HepG2 (cell line): ENCODE measurements at regions not wholly inside any gene's neighbourhood (a gene's known extent, or its start where the extent isn't known, plus 50 kb on each side); places are given as distances from the start of the nearest gene placed in this dataset.

Source experiments
- ATAC-seq: fragments of 200-7000 bp; cut with Tn5 transposase; 3 replicates; pipeline ENCODE4 v1.9.1; 2020; ENCODE audit warnings: mild to moderate bottlenecking, moderate library complexity
- BruUV-seq: library from RNA; stranded (reverse); fragments of 400-500 nt; replicated peaks from 2 replicates; lab custom pipeline; 2021; lab: Mats Ljungman, UMichigan
- CTCF ChIA-PET: fragments of 300-600 bp; formaldehyde crosslinking; extraction: SDS; loops from one replicate; lab custom pipeline; 2021; ENCODE audit warnings: low total read pairs, inconsistent platforms, low intra/inter-chr PET ratio; lab: Yijun Ruan, JAX
- POLR2A ChIA-PET: fragments of 350-600 bp; sonication (Branson Sonifier 250); formaldehyde crosslinking; loops from one replicate; lab custom pipeline; 2020; ENCODE audit warnings: antibody characterized with exemption, inconsistent platforms; lab: Yijun Ruan, JAX
- DNase-seq: peaks from one replicate; pipeline ENCODE4 v3.0.0-alpha.2; 2015; ENCODE audit warnings: low spot score
- FAIRE-seq: peaks from 3 replicates; lab custom pipeline; 2011; peaks lifted over from hg19 to GRCh38; lab: Jason Lieb, UNC
- H2AFZ ChIP-seq: one replicate; pipeline ENCODE4 v1.6.1; 2011; ENCODE audit warnings: low read length, inconsistent platforms
- H3K27ac ChIP-seq: fragments of 300-600 bp; 3 replicates; pipeline ENCODE4 v1.8.0; 2011; ENCODE audit warnings: mixed run types, mild to moderate bottlenecking, mixed read lengths, low read length, inconsistent platforms; ENCODE audit not compliant: insufficient read depth; ENCODE audit errors: extremely low read length
- H3K27me3 ChIP-seq, 2 experiments: fragments of 200-600 bp in 1 of 2; 2 replicates in 1 of 2; 3 replicates in 1 of 2; pipeline versions ENCODE4 v1.6.0 to v1.8.0; 2011; ENCODE audit warnings: low read length in 2 of 2, mild to moderate bottlenecking in 2 of 2, moderate library complexity in 2 of 2, inconsistent platforms in 1 of 2; ENCODE audit not compliant: insufficient read depth in 2 of 2, control insufficient read depth in 1 of 2
- H3K36me3 ChIP-seq, 2 experiments: fragments of 200-600 bp in 1 of 2; replicated peaks in 1 of 2; 2 replicates in 1 of 2; 3 replicates in 1 of 2; pipeline versions ENCODE4 v1.5.1 to v1.8.0; 2011; ENCODE audit warnings: low read length in 2 of 2, inconsistent platforms in 1 of 2; ENCODE audit not compliant: insufficient read depth in 2 of 2, control insufficient read depth in 1 of 2
- H3K4me1 ChIP-seq: 2 replicates; pipeline ENCODE4 v1.5.1; 2012; ENCODE audit warnings: low read length, inconsistent platforms; ENCODE audit not compliant: insufficient read depth
- H3K4me2 ChIP-seq: 2 replicates; pipeline ENCODE4 v1.6.0; 2011; ENCODE audit warnings: low read depth, low read length, inconsistent platforms
- H3K4me3 ChIP-seq, 3 experiments: fragments of 200-600 bp in 1 of 3; sonication (generic), shearing (Covaris generic) in 1 of 3; replicated peaks in 1 of 3; 2 replicates each; pipeline ENCODE4 v1.5.1; 2011 to 2016; ENCODE audit warnings: low read length in 3 of 3, inconsistent platforms in 2 of 3, low read depth in 2 of 3, mild to moderate bottlenecking in 2 of 3, control low read depth in 1 of 3, mixed read lengths in 1 of 3; ENCODE audit not compliant: insufficient read depth in 1 of 3
- H3K79me2 ChIP-seq: one replicate; pipeline ENCODE4 v1.6.1; 2011; ENCODE audit warnings: low read length, inconsistent platforms; ENCODE audit not compliant: insufficient read depth
- H3K9ac ChIP-seq: 2 replicates; pipeline ENCODE4 v1.6.0; 2011; ENCODE audit warnings: mild to moderate bottlenecking, low read depth, low read length, inconsistent platforms; ENCODE audit not compliant: insufficient read depth
- H3K9me3 ChIP-seq: 2 replicates; pipeline ENCODE4 v1.5.1; 2012; ENCODE audit warnings: mild to moderate bottlenecking, low read length
- H4K20me1 ChIP-seq: 2 replicates; pipeline ENCODE4 v1.6.0; 2011; ENCODE audit warnings: inconsistent platforms, mild to moderate bottlenecking, low read length, moderate library complexity; ENCODE audit not compliant: insufficient read depth
- AGO2 ChIP-seq: fragments of 200-400 bp; formaldehyde crosslinking; optimal IDR thresholded peaks from 2 replicates; pipeline ENCODE3; 2017; ENCODE audit warnings: mild to moderate bottlenecking, low read depth, low read length, moderate library complexity
- ZNF687 ChIP-seq: sonication (generic); formaldehyde crosslinking; IDR thresholded peaks from 2 replicates; pipeline ENCODE4 v1.5.1; 2020; ENCODE audit warnings: mild to moderate bottlenecking, missing genetic modification reagents, moderate library complexity
- ZNF781 ChIP-seq: sonication (generic); formaldehyde crosslinking; IDR thresholded peaks from 2 replicates; pipeline ENCODE4 v1.5.1; 2020; ENCODE audit warnings: borderline replicate concordance, mild to moderate bottlenecking, missing genetic modification reagents; ENCODE audit errors: not compliant biosample characterization
- ZNF883 ChIP-seq: sonication (generic); formaldehyde crosslinking; IDR thresholded peaks from 2 replicates; pipeline ENCODE4 v1.5.1; 2020; ENCODE audit warnings: mild to moderate bottlenecking, missing genetic modification reagents; ENCODE audit errors: not compliant biosample characterization
- WGBS: methylation state at CpG from one replicate; pipeline ENCODE4 v1.1.6; 2017; ENCODE audit warnings: low lambda C conversion rate; 5-methylcytosine and 5-hydroxymethylcytosine counted together
- in situ Hi-C: cut with HindIII; loops from 2 replicates; pipeline ENCODE4 v1.10.0; 2017; ENCODE audit warnings: low pct_unique_long_range_greater_than_20kb; ENCODE audit not compliant: extremely low pct_ligation_motif_present
- intact Hi-C: fragments of 100-400 bp; cut with micrococcal nuclease; formaldehyde crosslinking; loops from one replicate; pipeline ENCODE4 v1.10.0; 2022; ENCODE audit not compliant: unreplicated experiment

- H3K36me3 ChIP-seq: no peaks in the 10 kb centered on the region
- TF ChIP-seq ZNF687 (CRISPR knock-in tag) (peak; percentile 37), ZNF781 (CRISPR knock-in tag) (no peak), ZNF883 (CRISPR knock-in tag) (peak; percentile 17), AGO2 (peak; percentile 35)
- TF ChIP-seq, all 625 proteins: peak for 3
- Histone ChIP-seq H3K27ac (no peak overlapping the region), H4K20me1 (no peaks in the 10 kb centered on the region), H3K4me2 (no peak overlapping the region), H3K9me3 (no peaks in the 10 kb centered on the region), H3K4me3 (no peak overlapping the region), H3K79me2 (no peaks in the 10 kb centered on the region), H3K9ac (no peak overlapping the region), H3K27me3 (no peaks in the 10 kb centered on the region), H3K4me1 (peaks cover 10% of the 10 kb centered on the region), H2AFZ (no peak overlapping the region)
- WGBS: 97% methylated on average over 10 of the region's 10 CpGs
- intact Hi-C loops: no loop called here
- FAIRE-seq (no peak), ATAC-seq (no peak), DNase-seq (no peak)
- in situ Hi-C loops: no loop called here
- CTCF ChIA-PET: no interaction called here
- BruUV-seq: no TSS peak
- POLR2A ChIA-PET: no interaction called here
Observed at GRCh38 chr17:72372185-72372584, 251.4 kb downstream of the SOX9 start.
